OCI-LY1 (cell line): ENCODE measurements at regions not wholly inside any gene's neighbourhood (a gene's known extent, or its start where the extent isn't known, plus 50 kb on each side); places are given as distances from the start of the nearest gene placed in this dataset.

Experiments used
- H2AFZ ChIP-seq: fragments of 200-600 bp; sonication (generic), shearing (Covaris generic); 2 replicates; pipeline ENCODE4 v1.6.0; 2014; ENCODE audit warnings: antibody characterized with exemption, mild to moderate bottlenecking, low read length
- H3F3A ChIP-seq: fragments of 200-600 bp; sonication (generic), shearing (Covaris generic); 2 replicates; pipeline ENCODE4 v1.6.0; 2014; ENCODE audit warnings: mild to moderate bottlenecking, antibody characterized with exemption, low read length, moderate library complexity; ENCODE audit not compliant: insufficient read depth
- H3K27ac ChIP-seq: fragments of 200-600 bp; sonication (generic); 2 replicates; pipeline ENCODE4 v1.5.1; 2014; ENCODE audit warnings: low read length, mixed run types, mild to moderate bottlenecking, low read depth; ENCODE audit not compliant: poor library complexity, severe bottlenecking
- H3K27me3 ChIP-seq: fragments of 200-600 bp; sonication (generic); 2 replicates; pipeline ENCODE4 v1.6.0; 2014; ENCODE audit warnings: antibody characterized with exemption, mild to moderate bottlenecking, low read length, moderate library complexity; ENCODE audit not compliant: insufficient read depth
- H3K36me3 ChIP-seq: fragments of 200-600 bp; sonication (generic); 2 replicates; pipeline ENCODE4 v1.6.1; 2014; ENCODE audit warnings: mild to moderate bottlenecking, antibody characterized with exemption, low read length, moderate library complexity, mixed read lengths; ENCODE audit not compliant: insufficient read depth
- H3K4me1 ChIP-seq: fragments of 200-600 bp; sonication (generic); 2 replicates; pipeline ENCODE4 v1.5.1; 2014; ENCODE audit warnings: mild to moderate bottlenecking, low read length, moderate library complexity; ENCODE audit not compliant: insufficient read depth, severe bottlenecking
- H3K4me2 ChIP-seq: fragments of 200-600 bp; sonication (generic), shearing (Covaris generic); 2 replicates; pipeline ENCODE4 v1.6.1; 2014; ENCODE audit warnings: low read length
- H3K4me3 ChIP-seq: fragments of 200-600 bp; sonication (generic); 2 replicates; pipeline ENCODE4 v1.5.1; 2014; ENCODE audit warnings: low read length, low read depth, mild to moderate bottlenecking, mixed read lengths; ENCODE audit not compliant: poor library complexity, severe bottlenecking
- H3K79me2 ChIP-seq: fragments of 200-600 bp; shearing (Covaris generic); 2 replicates; pipeline ENCODE4 v1.6.1; 2016; ENCODE audit warnings: mixed run types, low read length, mixed read lengths; ENCODE audit not compliant: insufficient read depth
- H3K9ac ChIP-seq: fragments of 200-600 bp; sonication (generic), shearing (Covaris generic); 2 replicates; pipeline ENCODE4 v1.6.1; 2014; ENCODE audit warnings: mild to moderate bottlenecking, low read length, mixed read lengths
- H3K9me2 ChIP-seq: fragments of 200-600 bp; sonication (generic), shearing (Covaris generic); 2 replicates; pipeline ENCODE4 v1.6.1; 2014; ENCODE audit warnings: low read depth, mild to moderate bottlenecking, low read length, mixed read lengths
- H3K9me3 ChIP-seq: fragments of 200-600 bp; shearing (Covaris generic); 2 replicates; pipeline ENCODE4 v1.6.1; 2014; ENCODE audit warnings: low read length, mixed read lengths
- H4K20me1 ChIP-seq: fragments of 200-600 bp; sonication (generic), shearing (Covaris generic); 2 replicates; pipeline ENCODE4 v1.6.0; 2016; ENCODE audit warnings: mild to moderate bottlenecking, low read length; ENCODE audit not compliant: insufficient read depth
- EZH2 ChIP-seq: fragments of 200-600 bp; sonication (generic), shearing (Covaris generic); IDR thresholded peaks from 2 replicates; pipeline ENCODE4 v1.8.0; 2017; ENCODE audit warnings: borderline replicate concordance, mixed run types, mild to moderate bottlenecking, antibody characterized with exemption, low read length, moderate library complexity, mixed read lengths
- TF ChIP-seq, protein P1 (sequence below): fragments of 200-600 bp; sonication (generic), shearing (Covaris generic); IDR thresholded peaks from 2 replicates; pipeline ENCODE4 v1.5.1; 2017; ENCODE audit warnings: mild to moderate bottlenecking, antibody characterized with exemption, low read length, moderate library complexity, mixed read lengths

DNA sequence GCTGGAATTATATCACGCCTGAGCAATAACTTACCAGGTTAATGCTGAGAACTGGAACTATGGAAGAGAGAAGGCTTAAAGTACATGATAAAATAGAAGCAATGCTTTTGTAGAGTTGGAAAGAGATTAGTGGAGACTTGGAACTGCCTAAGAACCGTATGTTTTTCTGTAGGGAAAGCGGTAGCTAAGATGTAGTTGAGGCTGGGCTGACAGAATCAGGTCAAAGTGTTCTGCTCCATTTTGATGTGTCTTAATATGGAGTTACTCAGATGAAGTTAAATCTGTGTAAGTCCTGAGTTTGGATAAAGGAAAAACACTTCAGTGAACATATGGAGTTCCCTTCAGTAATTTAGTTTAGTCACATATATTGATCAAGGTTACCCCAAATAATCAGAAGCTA, 860.9 kb upstream of the CXADR start:
- Histone ChIP-seq H3K9me2 (no peaks in the 10 kb centered on the region), H2AFZ (no peak overlapping the region), H3K4me2 (no peak overlapping the region), H3F3A (no peaks in the 10 kb centered on the region), H3K27ac (no peak overlapping the region), H4K20me1 (no peaks in the 10 kb centered on the region), H3K4me1 (no peaks in the 10 kb centered on the region), H3K36me3 (no peaks in the 10 kb centered on the region), H3K79me2 (no peaks in the 10 kb centered on the region), H3K9ac (no peak overlapping the region), H3K4me3 (no peak overlapping the region), H3K9me3 (no peaks in the 10 kb centered on the region), H3K27me3 (no peaks in the 10 kb centered on the region)
- no peak for TF ChIP-seq EZH2
- TF ChIP-seq, protein P1, sequence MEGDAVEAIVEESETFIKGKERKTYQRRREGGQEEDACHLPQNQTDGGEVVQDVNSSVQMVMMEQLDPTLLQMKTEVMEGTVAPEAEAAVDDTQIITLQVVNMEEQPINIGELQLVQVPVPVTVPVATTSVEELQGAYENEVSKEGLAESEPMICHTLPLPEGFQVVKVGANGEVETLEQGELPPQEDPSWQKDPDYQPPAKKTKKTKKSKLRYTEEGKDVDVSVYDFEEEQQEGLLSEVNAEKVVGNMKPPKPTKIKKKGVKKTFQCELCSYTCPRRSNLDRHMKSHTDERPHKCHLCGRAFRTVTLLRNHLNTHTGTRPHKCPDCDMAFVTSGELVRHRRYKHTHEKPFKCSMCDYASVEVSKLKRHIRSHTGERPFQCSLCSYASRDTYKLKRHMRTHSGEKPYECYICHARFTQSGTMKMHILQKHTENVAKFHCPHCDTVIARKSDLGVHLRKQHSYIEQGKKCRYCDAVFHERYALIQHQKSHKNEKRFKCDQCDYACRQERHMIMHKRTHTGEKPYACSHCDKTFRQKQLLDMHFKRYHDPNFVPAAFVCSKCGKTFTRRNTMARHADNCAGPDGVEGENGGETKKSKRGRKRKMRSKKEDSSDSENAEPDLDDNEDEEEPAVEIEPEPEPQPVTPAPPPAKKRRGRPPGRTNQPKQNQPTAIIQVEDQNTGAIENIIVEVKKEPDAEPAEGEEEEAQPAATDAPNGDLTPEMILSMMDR = no peak

- Histone ChIP-seq H3K9ac (no peak overlapping the region), H3K9me3 (no peaks in the 10 kb centered on the region), H3K36me3 (no peaks in the 10 kb centered on the region), H3F3A (no peaks in the 10 kb centered on the region), H4K20me1 (no peaks in the 10 kb centered on the region), H3K79me2 (no peaks in the 10 kb centered on the region), H3K4me2 (no peak overlapping the region), H2AFZ (no peak overlapping the region), H3K27ac (no peak overlapping the region), H3K4me1 (no peaks in the 10 kb centered on the region), H3K27me3 (no peaks in the 10 kb centered on the region), H3K4me3 (no peak overlapping the region), H3K9me2 (no peaks in the 10 kb centered on the region)
- TF ChIP-seq, protein P1 = no peak
- no peak for TF ChIP-seq EZH2
Measured at GRCh38 chr21:16663436-16663835, 849.4 kb upstream of the CXADR start.

DNA sequence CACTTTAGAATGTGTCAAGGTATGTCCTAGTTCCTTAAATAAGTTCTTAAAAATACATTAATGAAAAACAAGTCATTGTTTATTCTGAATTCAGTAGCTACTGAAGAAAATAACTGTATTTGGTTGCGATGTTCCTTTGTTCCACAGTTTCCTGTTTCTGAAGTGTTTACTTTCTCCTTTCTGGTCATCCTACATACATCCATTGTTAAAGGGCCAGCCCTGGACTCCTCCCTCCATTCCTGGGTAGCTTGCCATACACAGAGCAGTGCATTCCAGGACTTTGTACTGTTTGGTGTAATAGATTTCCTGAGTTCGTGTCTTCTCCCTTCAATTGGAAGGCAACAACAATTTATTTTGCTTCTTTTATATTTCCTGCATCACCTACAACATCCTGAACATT, 845.4 kb upstream of the CXADR start:
- Histone ChIP-seq H3K27me3 (no peaks in the 10 kb centered on the region), H3K9me3 (no peaks in the 10 kb centered on the region), H2AFZ (no peak overlapping the region), H3K4me3 (no peak overlapping the region), H3K79me2 (no peaks in the 10 kb centered on the region), H4K20me1 (no peaks in the 10 kb centered on the region), H3K27ac (no peak overlapping the region), H3K4me2 (no peak overlapping the region), H3K9me2 (no peaks in the 10 kb centered on the region), H3K4me1 (no peaks in the 10 kb centered on the region), H3K36me3 (no peaks in the 10 kb centered on the region), H3K9ac (no peak overlapping the region), H3F3A (no peaks in the 10 kb centered on the region)
- no peak for TF ChIP-seq EZH2
- TF ChIP-seq, protein P1 = no peak
